Activated naive CD4-positive, alpha-beta T cell treated with anti-CD3 and anti-CD28 coated beads, Interleukin-2, amount 50 U/mL, for 72 hours (primary cell): ENCODE measurements at regions not wholly inside any gene's neighbourhood (a gene's known extent, or its start where the extent isn't known, plus 50 kb on each side); places are given as distances from the start of the nearest gene placed in this dataset.

ENCODE experiments used
- ATAC-seq, 2 donors: fragments of 150-1000 bp; cut with Tn5 transposase; 2 replicates each; pipeline ENCODE4 v1.10.0; 2021; ENCODE audit warnings: mild to moderate bottlenecking in 2 of 2, moderate library complexity in 2 of 2
- DNase-seq, 2 donors: peaks; one replicate each; pipeline ENCODE4 v3.0.0; 2021 to 2022; ENCODE audit warnings: low spot score in 2 of 2
- H3K27ac Mint-ChIP-seq, 2 donors: one replicate each; pipeline ENCODE4 v1.8.0; 2022; ENCODE audit warnings: mild to moderate bottlenecking in 2 of 2, mixed read lengths in 2 of 2
- H3K36me3 Mint-ChIP-seq, 2 donors: one replicate each; pipeline ENCODE4 v1.8.0; 2022; ENCODE audit warnings: mixed read lengths in 2 of 2
- H3K9me3 Mint-ChIP-seq, 2 donors: one replicate each; pipeline ENCODE4 v1.8.0; 2022; ENCODE audit warnings: mixed read lengths in 2 of 2

DNA sequence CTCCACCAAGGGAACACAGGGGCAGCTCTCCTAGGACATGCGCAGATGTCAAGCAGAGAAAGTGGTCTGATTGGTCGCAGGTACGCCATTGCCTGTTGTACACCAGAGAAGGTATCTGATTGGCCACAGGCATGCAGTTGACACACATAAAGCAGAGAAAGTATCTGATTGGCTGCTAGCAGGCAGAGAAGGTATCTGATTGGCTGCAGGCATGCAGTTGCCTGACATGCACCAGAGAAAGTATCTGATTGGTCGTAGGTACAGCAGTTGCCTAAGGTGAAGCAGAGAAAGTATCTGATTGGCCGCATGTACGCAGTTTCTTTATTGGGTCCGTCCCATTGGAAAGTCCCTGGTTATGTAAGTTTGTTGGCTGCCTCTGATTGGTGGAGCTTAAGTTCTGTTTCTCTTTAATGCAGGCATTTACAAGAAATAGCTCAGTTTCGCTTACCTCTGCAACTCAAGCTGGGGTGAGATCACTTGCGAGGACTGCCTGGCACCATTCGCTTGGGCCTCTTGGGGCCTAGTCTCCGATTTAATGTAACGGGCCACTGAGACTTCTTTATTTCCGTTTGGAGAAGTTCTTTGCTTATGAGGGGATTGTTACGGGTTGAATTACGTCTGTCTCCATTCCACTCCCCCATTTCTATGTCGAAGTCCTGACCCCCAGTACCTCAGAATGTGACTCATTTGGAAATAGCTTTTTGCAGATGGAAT is 74.2 kb downstream of the SIK1 start:
- H3K9me3 Mint-ChIP-seq, result no peaks in the 10 kb centered on the region
- peak in 1 of 2 donors; percentile 33 for DNase-seq
- ATAC-seq, result peak in 1 of 2 donors; percentile 91
- no peaks in the 10 kb centered on the region for H3K36me3 Mint-ChIP-seq
- H3K27ac Mint-ChIP-seq, result peak overlapping the region in 1 of 2 donors; percentile 97

DNA sequence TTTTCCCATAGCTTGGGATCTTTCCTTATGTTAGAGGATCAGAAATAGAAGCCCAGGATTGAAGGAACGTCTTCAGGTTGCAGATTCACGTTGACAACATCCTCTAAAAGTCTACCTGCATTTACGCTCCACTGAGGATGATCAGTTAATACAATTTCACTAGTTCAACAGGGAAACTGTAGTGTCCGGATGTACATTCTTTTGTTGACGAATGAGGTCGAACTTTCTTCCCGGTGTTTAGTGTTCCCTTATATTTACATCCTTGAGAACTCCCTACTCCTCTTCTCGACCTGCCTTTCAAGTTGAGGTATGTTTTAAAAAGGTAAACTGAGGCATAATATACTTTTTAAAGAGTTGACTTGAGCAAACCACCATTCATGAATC is 74.8 kb downstream of the SIK1 start:
- ATAC-seq (no peak), DNase-seq (no peak)
- Mint-ChIP-seq H3K9me3 (no peaks in the 10 kb centered on the region), H3K36me3 (no peaks in the 10 kb centered on the region), H3K27ac (peak overlapping the region in 1 of 2 donors; percentile 97)

DNA sequence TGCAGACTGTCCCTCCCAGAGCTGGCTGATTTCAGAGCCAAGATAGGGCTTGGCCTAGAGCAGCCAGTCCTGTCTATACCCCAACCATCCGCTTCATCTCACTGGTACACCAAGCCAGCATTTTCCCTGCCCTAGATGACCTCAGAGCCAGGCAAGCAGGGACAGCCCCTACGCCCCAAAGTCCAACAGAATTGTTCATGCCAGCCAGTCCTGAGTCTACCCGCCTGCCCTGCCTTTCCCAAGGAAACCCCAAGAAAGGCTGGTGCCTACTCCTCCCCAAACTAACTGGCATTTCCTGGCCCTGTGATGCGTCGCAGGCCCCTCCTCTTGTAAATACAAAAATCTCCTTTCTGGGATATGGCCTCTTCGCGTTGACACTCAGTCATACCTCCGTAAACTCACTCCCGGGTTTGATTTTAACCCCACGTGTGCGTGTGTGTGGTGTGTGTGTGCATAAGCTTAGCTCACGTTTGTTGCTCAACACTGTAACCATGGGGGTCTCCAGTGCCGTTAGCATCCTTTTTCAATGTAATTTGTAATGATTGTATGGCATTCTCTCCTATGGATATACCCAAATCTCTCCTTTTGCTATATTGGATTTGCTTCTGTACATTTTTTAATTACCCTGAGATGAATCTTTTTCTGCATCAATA is 75.3 kb downstream of the SIK1 start:
- Mint-ChIP-seq H3K27ac (peak overlapping the region in 1 of 2 donors; percentile 45), H3K9me3 (no peaks in the 10 kb centered on the region), H3K36me3 (no peaks in the 10 kb centered on the region)
- ATAC-seq, result no peak
- DNase-seq, result no peak

DNA sequence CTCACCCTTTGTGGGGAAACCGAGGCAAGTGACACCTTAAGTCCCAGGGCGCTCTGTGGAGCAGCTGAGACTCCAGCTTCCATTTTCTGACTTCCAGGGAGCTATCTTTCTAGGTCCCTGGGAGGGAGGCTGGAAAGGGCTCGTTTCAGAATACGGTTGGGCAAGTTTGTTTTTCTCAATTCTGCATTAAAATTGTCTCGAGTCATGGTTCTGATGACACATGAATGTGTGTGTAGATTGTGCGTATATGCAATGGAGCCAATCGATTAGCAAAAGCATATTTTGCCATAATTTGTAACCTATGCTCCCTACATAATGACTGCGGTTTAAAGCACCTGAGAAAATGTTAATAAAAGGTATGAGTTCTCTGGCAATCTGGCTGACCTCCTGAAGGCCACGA is 77.3 kb downstream of the SIK1 start:
- H3K27ac Mint-ChIP-seq, result no peak overlapping the region
- no peak for DNase-seq
- no peak for ATAC-seq
- no peaks in the 10 kb centered on the region for H3K36me3 Mint-ChIP-seq
- H3K9me3 Mint-ChIP-seq, result no peaks in the 10 kb centered on the region

DNA sequence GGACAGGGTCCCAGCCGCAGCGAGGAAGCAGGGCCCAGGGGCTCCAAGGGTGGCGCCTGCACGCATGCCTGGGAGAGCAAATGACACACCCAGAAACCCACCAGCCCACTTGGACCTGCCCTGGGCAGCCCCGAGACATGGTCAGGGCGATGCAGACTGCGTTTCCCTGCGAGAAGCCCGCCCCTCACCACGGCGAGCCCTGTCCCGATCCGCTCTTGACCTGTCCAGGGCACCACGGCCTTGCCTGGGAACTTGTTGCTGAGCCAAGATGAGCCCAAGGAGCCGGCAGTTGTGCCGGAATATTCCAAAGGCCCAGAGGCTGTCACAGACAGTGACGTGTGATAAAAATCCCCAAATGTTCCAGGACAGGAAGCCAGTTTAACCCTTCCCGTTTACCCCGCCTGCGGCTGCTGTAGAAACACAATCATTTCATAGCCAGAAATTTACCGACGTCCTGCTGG is 78.1 kb downstream of the SIK1 start:
- Mint-ChIP-seq H3K9me3 (no peaks in the 10 kb centered on the region), H3K36me3 (no peaks in the 10 kb centered on the region), H3K27ac (no peak overlapping the region)
- DNase-seq (no peak), ATAC-seq (no peak)

DNA sequence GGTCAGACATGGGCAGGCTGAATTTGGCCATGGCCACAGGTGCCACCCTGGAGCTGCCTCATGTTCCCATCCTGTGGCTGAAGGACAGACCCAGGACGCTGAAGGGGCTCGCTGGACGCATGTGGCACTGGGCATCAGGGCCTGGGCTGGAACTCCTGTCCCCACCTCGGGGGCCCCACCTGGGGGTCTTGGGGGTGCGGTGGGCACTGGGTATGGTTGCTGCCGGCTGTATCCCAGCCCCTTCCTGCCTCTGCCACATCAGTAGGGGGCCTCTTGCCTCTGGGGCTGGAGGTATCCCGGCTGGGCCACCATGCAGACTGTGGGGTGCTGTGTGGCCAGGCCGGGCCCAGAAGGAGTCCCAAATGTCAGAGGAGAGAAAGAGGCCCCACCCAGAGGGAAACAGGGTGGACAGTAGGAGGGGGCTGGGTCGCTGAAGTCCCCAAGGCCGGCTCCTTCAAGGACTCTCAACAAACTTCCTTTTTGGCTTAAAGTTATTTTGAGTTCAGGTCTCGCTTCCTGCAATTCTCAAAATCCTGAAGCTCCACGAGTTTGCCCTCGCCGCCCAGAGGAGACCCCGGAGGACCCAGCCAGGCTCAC is 78.7 kb downstream of the SIK1 start:
- H3K36me3 Mint-ChIP-seq, result no peaks in the 10 kb centered on the region
- DNase-seq (no peak), ATAC-seq (no peak)
- peak overlapping the region in 1 of 2 donors; percentile 45 for H3K27ac Mint-ChIP-seq
- H3K9me3 Mint-ChIP-seq, result no peaks in the 10 kb centered on the region

DNA sequence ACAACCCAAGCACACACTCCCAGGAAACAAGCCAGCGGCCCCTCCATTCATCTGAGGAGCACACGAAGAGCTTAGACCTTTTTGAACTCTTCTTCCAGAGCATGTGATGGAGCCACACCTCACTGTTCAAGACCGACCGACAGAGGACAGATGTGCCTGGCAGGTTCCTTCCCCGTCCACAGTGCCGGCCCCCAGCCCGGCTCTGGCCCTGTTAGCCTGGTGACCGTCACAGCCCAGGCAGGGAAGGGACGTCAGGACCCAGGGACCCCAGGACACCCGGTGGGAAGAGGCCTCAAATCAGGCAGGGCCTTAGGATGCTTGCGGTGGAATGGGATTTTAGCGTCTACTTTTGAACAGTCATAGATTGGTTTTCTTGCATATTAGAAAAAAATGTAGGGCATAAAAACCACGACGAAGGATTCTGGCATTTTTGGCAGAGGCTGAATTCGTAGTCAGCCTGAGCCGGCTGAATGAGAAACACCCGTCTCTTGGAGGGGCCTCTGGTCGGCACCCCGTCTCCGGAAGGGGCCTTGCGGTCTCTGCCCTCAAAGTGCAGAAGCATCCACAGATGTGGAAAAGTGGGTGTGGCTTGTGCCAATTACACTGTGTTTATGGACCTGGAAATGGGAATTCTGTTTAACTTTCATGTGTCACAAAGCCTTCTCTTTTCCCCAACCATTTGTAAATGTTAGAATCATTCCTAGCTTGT is 79.3 kb downstream of the SIK1 start:
- no peak for ATAC-seq
- H3K27ac Mint-ChIP-seq, result peak overlapping the region; percentile 45 to 68

DNA sequence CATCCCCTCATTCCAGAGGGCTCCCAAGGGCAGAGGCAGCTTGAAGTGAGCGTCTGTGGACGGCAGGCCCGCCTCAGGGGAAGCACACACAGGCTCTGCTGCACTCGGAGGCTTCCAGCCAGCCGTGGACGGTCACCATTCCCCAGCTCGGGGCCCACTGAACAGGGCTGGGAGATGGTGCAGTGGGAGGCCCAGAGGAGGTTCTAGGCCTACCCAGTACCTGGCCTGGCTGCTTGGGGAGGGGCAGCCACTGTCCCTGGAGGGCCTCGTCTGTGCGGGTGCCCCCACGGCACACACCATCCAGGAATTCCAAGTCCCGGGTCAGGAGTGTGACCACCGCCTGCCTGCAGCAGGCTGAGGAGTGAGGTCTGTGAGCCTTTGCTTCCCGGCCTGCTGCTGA is 80.4 kb downstream of the SIK1 start:
- ATAC-seq (peak in 1 of 2 donors; percentile 27), DNase-seq (no peak)
- H3K36me3 Mint-ChIP-seq, result no peaks in the 10 kb centered on the region
- peak overlapping the region in 1 of 2 donors; percentile 82 for H3K27ac Mint-ChIP-seq
- H3K9me3 Mint-ChIP-seq, result no peaks in the 10 kb centered on the region

More for the DNA sequence above, 79.3 kb downstream of the SIK1 start:
- H3K36me3 Mint-ChIP-seq, result no peaks in the 10 kb centered on the region
- no peak for DNase-seq
- no peaks in the 10 kb centered on the region for H3K9me3 Mint-ChIP-seq

DNA sequence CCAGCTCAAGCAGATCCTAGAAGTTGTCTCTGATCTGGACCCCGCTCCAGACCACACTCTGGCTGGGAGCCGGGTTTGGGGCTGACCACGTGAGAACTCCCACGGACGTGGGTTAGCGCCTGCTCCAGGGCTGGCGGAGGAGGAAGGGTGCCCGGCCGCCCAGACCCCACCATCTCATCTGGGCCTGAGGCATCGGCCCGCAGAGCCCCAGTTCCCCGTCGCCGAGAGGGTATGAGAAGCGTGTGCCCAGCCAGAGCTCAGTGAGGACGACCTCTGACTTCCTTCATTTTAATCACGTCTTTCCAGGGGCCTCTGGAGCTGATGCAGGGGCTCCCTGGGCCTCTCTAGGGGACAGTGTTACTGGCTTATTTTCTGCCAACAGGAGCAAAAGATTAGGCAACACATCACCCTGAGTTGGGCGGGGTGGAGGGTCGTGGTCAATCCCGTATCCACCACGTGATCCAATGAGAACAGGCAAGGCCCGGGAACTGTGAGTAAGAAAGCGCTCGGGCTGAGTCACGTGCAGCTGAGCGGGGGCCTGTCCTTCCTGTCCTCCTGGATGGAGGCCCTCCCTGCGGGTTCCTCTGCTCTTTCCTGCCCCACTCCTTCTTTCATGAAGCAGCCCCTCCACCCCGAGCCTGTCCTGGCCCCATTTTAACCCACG is 81.1 kb downstream of the SIK1 start:
- DNase-seq (peak in 1 of 2 donors; percentile 33), ATAC-seq (peak; percentile 83 to 87)
- Mint-ChIP-seq H3K36me3 (no peaks in the 10 kb centered on the region), H3K27ac (peak overlapping the region in 1 of 2 donors; percentile 82), H3K9me3 (no peaks in the 10 kb centered on the region)

DNA sequence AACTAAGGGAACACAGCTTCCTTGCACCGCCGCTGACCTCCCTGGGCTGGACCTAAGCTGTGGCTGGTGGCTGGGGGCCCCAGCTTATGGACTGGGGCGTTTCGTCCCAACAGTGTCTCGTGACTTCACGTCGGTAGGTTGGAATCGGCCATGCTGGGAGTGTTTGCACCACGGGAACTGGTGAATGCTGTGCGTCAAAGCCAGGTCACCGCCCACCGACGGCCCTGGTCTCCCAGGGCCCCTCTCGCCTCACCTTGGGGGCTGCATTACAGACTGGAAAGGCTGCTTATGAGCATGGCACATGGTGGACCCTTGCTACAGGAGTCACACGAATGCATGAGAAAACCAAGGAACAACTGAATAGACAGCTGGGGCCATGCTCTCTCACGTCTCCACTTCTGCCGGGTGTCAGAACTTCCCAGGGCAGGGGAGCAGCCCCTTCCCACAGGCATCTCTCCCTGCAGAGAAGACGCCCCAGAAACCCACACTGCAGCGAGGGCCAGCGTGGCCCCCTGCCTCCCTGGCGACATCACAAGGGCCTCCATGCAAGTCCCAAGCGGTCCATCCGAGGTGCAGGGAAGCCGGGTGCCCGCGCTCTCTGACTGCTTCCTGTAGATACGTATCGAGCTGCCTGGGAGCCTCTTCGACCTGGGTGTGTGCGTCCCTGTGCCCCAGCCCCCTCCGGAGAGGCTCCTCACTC is 81.7 kb downstream of the SIK1 start:
- no peaks in the 10 kb centered on the region for H3K36me3 Mint-ChIP-seq
- no peaks in the 10 kb centered on the region for H3K9me3 Mint-ChIP-seq
- no peak for ATAC-seq
- no peak for DNase-seq
- no peak overlapping the region for H3K27ac Mint-ChIP-seq

DNA sequence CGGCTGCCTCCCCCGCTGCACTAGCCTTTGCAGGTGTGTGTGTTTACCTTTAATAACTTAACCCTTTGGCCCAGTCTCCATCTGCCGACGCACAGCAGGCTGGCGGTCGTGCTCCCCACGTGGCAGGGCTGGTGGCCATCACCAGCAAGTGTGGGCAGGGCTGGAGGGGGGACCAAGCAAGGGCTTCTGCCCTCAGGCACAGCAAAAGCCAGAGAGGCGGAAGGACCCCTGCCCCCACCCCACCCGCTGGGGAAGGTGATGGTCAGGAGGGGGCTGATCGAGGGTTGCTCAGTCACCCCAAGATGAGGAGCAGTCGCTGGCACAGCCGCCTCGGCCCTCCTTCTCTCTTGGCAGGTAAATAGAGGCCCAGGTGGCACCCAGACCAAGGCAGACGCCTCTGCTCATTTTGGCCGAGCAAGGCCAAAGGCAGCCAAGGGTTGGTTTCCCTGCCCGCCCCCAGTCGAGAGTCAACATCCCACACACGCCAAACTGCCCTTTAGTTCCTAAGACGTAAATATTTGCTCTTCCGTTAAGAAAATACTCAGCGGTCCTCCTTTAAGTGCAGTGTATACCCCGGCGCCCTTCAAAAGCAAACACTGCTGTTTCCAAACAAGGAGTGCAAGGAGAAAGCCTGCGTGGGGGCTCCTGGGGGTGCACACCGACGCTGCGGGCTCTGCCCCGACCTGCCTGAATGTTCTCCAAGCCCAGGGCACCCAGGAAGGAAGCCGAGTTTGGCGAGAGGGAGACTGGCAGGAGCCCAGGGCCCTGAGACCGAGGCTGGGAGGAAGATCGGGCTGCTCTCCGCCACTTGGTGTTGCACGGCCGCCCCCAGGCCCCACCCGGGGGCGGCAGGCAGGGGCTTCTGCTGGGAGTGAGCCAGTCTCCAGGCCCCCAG is 82.7 kb downstream of the SIK1 start:
- no peaks in the 10 kb centered on the region for H3K9me3 Mint-ChIP-seq
- no peak for DNase-seq
- no peaks in the 10 kb centered on the region for H3K36me3 Mint-ChIP-seq
- H3K27ac Mint-ChIP-seq, result peak overlapping the region in 1 of 2 donors; percentile 22
- ATAC-seq, result no peak

DNA sequence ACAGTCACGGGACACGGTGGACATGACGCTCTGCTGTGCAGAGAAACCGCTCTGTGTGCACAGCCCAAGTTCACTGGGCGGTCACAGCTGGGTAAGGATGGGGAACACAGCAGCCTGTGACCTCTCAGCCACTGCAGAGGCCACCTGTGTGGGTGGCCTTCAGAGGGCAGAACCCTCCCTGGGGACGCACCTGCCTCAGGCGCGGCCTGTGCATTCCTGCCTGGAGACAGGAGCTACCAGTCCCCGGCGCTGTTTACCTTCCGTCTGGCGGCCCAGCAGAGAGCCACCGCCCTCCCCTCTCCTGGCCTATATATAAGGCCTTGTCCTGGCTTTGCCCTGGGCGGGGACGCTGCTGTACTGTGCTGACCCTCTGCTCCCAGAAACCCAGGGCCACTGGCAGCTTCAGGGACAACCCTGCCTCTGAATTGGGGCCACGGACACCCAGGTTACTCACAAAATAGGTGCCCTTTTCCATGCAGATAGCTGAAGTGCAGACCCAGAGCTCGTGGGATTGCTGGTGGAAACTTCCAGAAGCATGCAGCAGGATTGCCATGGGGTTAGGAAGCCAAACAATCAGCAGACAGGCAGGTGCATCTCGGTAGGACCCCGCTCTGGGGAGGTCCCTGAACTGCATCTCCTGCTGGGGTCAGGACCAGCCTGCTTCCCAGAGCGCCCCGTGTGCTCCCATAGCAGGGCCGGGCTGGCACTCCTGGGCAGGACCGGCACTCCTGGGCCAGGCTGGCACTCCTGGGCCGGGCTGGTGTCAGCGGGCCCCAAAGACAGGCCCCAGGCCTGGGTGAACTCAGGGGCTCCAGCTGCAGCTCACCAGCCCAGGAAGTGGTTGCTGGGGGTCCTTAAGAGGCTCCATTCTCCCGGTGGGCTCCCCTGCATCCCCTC is 83.6 kb downstream of the SIK1 start:
- DNase-seq (no peak), ATAC-seq (no peak)
- H3K9me3 Mint-ChIP-seq, result no peaks in the 10 kb centered on the region
- no peak overlapping the region for H3K27ac Mint-ChIP-seq
- H3K36me3 Mint-ChIP-seq, result no peaks in the 10 kb centered on the region

DNA sequence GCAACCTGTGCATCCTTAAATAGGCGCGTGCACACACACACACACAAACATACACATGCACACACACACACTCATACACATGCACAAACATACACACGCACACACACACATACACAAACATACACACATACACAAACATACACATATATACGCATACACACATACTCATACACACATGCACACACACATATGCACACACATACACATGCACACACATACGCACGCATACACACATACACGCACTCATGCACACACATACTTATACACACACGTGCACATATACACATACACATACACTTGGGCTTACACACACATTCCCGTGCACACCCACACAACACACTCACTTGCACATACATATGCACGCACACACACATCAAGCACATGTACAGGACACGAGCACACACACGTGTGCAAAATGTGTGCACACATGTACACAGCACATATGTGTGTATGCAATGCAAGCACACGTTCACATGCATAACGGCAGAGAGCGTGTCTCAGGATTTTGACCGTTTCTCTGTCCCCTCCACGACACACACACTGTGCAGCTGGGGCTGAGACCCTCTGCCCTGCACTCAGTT is 84.5 kb downstream of the SIK1 start:
- DNase-seq (no peak), ATAC-seq (no peak)
- Mint-ChIP-seq H3K9me3 (peaks cover 3 to 6% of the 10 kb centered on the region in 2 donors), H3K36me3 (no peaks in the 10 kb centered on the region), H3K27ac (peak overlapping the region in 1 of 2 donors; percentile 24)
